Activated T-helper 2 cell treated with anti-CD3 and anti-CD28 coated beads, Interferon-gamma antibody, Interleukin-2, Interleukin-4, amounts not matched to agents 10 μg/mL and 5 μg/mL and 100 μg/mL, durations not matched to agents 14 hours and 24 hours and 36 hours (primary cell): ENCODE measurements at regions not wholly inside any gene's neighbourhood (a gene's known extent, or its start where the extent isn't known, plus 50 kb on each side); places are given as distances from the start of the nearest gene placed in this dataset.

Source experiments
- DNase-seq: peaks from one replicate; pipeline ENCODE4 v3.0.0; 2021; ENCODE audit warnings: low spot score
- H3K27ac Mint-ChIP-seq: one replicate; pipeline ENCODE4 v1.8.0; 2021; ENCODE audit warnings: mixed read lengths
- H3K27me3 Mint-ChIP-seq: one replicate; pipeline ENCODE4 v1.8.0; 2021; ENCODE audit warnings: low read depth, mixed read lengths
- H3K36me3 Mint-ChIP-seq: one replicate; pipeline ENCODE4 v1.8.0; 2021; ENCODE audit warnings: low read depth, mixed read lengths
- H3K4me1 Mint-ChIP-seq: one replicate; pipeline ENCODE4 v1.8.0; 2021; ENCODE audit warnings: low read depth, mixed read lengths
- H3K4me3 Mint-ChIP-seq: one replicate; pipeline ENCODE4 v1.8.0; 2021; ENCODE audit warnings: low read depth, mild to moderate bottlenecking, moderate library complexity, mixed read lengths
- H3K9me3 Mint-ChIP-seq: one replicate; pipeline ENCODE4 v1.8.0; 2021; ENCODE audit warnings: mixed read lengths
- intact Hi-C: fragments of 100-400 bp; cut with micrococcal nuclease; formaldehyde crosslinking; loops from one replicate; pipeline ENCODE4 v1.15.1; 2023

- intact Hi-C loops, result no loop called here
- no peak overlapping the region for H3K27ac Mint-ChIP-seq
- no peaks in the 10 kb centered on the region for H3K27me3 Mint-ChIP-seq
- H3K36me3 Mint-ChIP-seq, result peaks cover 12% of the 10 kb centered on the region
- H3K9me3 Mint-ChIP-seq, result peaks cover 3% of the 10 kb centered on the region
- H3K4me1 Mint-ChIP-seq, result peaks cover 44% of the 10 kb centered on the region
- no peak for DNase-seq
- no peak overlapping the region for H3K4me3 Mint-ChIP-seq
Measured at GRCh38 chr11:95686265-95686664, 103.3 kb downstream of the FAM76B start.

- Mint-ChIP-seq H3K27me3 (no peaks in the 10 kb centered on the region), H3K36me3 (peaks cover 12% of the 10 kb centered on the region), H3K9me3 (peaks cover 3% of the 10 kb centered on the region), H3K4me3 (no peak overlapping the region), H3K4me1 (peaks cover 58% of the 10 kb centered on the region), H3K27ac (peak overlapping the region; percentile 87)
- intact Hi-C loops, result loop anchor here (1.0 to 5.0 kb wide), 3 partner anchors 9 to 347 kb away; no protein-coding TSS in a partner anchor
- DNase-seq, result no peak
Measured at GRCh38 chr11:95684701-95685100, 104.9 kb downstream of the FAM76B start.

GRCh38 chr11:95684170-95684569, 105.4 kb downstream of the FAM76B start:
- peaks cover 12% of the 10 kb centered on the region for H3K36me3 Mint-ChIP-seq
- no peak for DNase-seq
- H3K4me3 Mint-ChIP-seq, result peak overlapping the region; percentile 20
- intact Hi-C loops, result loop anchor here (1.0 to 5.0 kb wide), 3 partner anchors 9 to 347 kb away; no protein-coding TSS in a partner anchor
- no peaks in the 10 kb centered on the region for H3K27me3 Mint-ChIP-seq
- peaks cover 3% of the 10 kb centered on the region for H3K9me3 Mint-ChIP-seq
- peak overlapping the region; percentile 87 for H3K27ac Mint-ChIP-seq
- H3K4me1 Mint-ChIP-seq, result peaks cover 64% of the 10 kb centered on the region

GRCh38 chr11:95682552-95682951, 107.0 kb downstream of the FAM76B start:
- H3K27me3 Mint-ChIP-seq, result no peaks in the 10 kb centered on the region
- no peak overlapping the region for H3K4me3 Mint-ChIP-seq
- intact Hi-C loops, result loop anchor here (1.0 to 5.0 kb wide), 4 partner anchors 18 to 345 kb away; no protein-coding TSS in a partner anchor
- no peak for DNase-seq
- H3K36me3 Mint-ChIP-seq, result peaks cover 12% of the 10 kb centered on the region
- H3K9me3 Mint-ChIP-seq, result peaks cover 3% of the 10 kb centered on the region
- H3K4me1 Mint-ChIP-seq, result peaks cover 72% of the 10 kb centered on the region
- peak overlapping the region; percentile 88 for H3K27ac Mint-ChIP-seq

- Mint-ChIP-seq H3K4me1 (peaks cover 87% of the 10 kb centered on the region), H3K27ac (peak overlapping the region; percentile 71), H3K4me3 (no peak overlapping the region), H3K9me3 (peaks cover 8% of the 10 kb centered on the region), H3K27me3 (no peaks in the 10 kb centered on the region), H3K36me3 (peaks cover 21% of the 10 kb centered on the region)
- intact Hi-C loops, result loop anchor here (5.0 kb wide), 2 partner anchors 37 to 343 kb away; no protein-coding TSS in a partner anchor
- DNase-seq, result no peak
Measured at GRCh38 chr11:95680169-95680929, 109.2 kb downstream of the FAM76B start.

GRCh38 chr11:95678988-95679387, 110.6 kb downstream of the FAM76B start:
- peak overlapping the region; percentile 18 for H3K27ac Mint-ChIP-seq

GRCh38 chr11:95676308-95676707, 113.3 kb downstream of the FAM76B start:
- Mint-ChIP-seq H3K4me1 (peaks cover 68% of the 10 kb centered on the region), H3K9me3 (peaks cover 7% of the 10 kb centered on the region), H3K27me3 (no peaks in the 10 kb centered on the region), H3K36me3 (peaks cover 17% of the 10 kb centered on the region), H3K4me3 (no peak overlapping the region), H3K27ac (peak overlapping the region; percentile 56)
- intact Hi-C loops, result no loop called here
- no peak for DNase-seq

More at GRCh38 chr11:95678988-95679387, 110.6 kb downstream of the FAM76B start:
- Mint-ChIP-seq H3K36me3 (peaks cover 17% of the 10 kb centered on the region), H3K4me1 (peaks cover 86% of the 10 kb centered on the region), H3K27me3 (no peaks in the 10 kb centered on the region), H3K9me3 (peaks cover 7% of the 10 kb centered on the region), H3K4me3 (no peak overlapping the region)
- DNase-seq, result no peak
- intact Hi-C loops, result no loop called here

- Mint-ChIP-seq H3K36me3 (peaks cover 17% of the 10 kb centered on the region), H3K4me3 (no peak overlapping the region), H3K27ac (peak overlapping the region; percentile 78), H3K9me3 (peaks cover 8% of the 10 kb centered on the region), H3K27me3 (no peaks in the 10 kb centered on the region), H3K4me1 (peaks cover 61% of the 10 kb centered on the region)
- intact Hi-C loops, result loop anchor here (1.0 kb wide), 4 partner anchors 9 to 524 kb away; no protein-coding TSS in a partner anchor
- DNase-seq, result no peak
Measured at GRCh38 chr11:95675585-95675984, 114.0 kb downstream of the FAM76B start.

- H3K36me3 Mint-ChIP-seq, result peaks cover 17% of the 10 kb centered on the region
- peaks cover 54% of the 10 kb centered on the region for H3K4me1 Mint-ChIP-seq
- H3K9me3 Mint-ChIP-seq, result peaks cover 12% of the 10 kb centered on the region
- intact Hi-C loops, result loop anchor here (1.0 kb wide), 5 partner anchors 9 to 524 kb away; no protein-coding TSS in a partner anchor
- no peak overlapping the region for H3K4me3 Mint-ChIP-seq
- peak overlapping the region; percentile 78 for H3K27ac Mint-ChIP-seq
- no peak for DNase-seq
- no peaks in the 10 kb centered on the region for H3K27me3 Mint-ChIP-seq
Measured at GRCh38 chr11:95674657-95675358, 114.8 kb downstream of the FAM76B start.

GRCh38 chr11:95671768-95672167, 117.8 kb downstream of the FAM76B start:
- no peak for DNase-seq
- Mint-ChIP-seq H3K9me3 (peaks cover 15% of the 10 kb centered on the region), H3K36me3 (peaks cover 15% of the 10 kb centered on the region), H3K27ac (no peak overlapping the region), H3K4me1 (peaks cover 32% of the 10 kb centered on the region), H3K4me3 (no peak overlapping the region), H3K27me3 (no peaks in the 10 kb centered on the region)
- intact Hi-C loops, result no loop called here

GRCh38 chr11:95668131-95668530, 121.5 kb downstream of the FAM76B start:
- Mint-ChIP-seq H3K9me3 (peaks cover 28% of the 10 kb centered on the region), H3K4me3 (no peak overlapping the region), H3K36me3 (peaks cover 4% of the 10 kb centered on the region), H3K4me1 (peaks cover 5% of the 10 kb centered on the region), H3K27ac (no peak overlapping the region), H3K27me3 (no peaks in the 10 kb centered on the region)
- intact Hi-C loops, result no loop called here
- no peak for DNase-seq

GRCh38 chr11:95661162-95661561, 128.4 kb downstream of the FAM76B start:
- peaks cover 26% of the 10 kb centered on the region for H3K4me1 Mint-ChIP-seq
- H3K9me3 Mint-ChIP-seq, result peaks cover 18% of the 10 kb centered on the region
- no peak overlapping the region for H3K4me3 Mint-ChIP-seq
- H3K27ac Mint-ChIP-seq, result no peak overlapping the region
- no peaks in the 10 kb centered on the region for H3K27me3 Mint-ChIP-seq
- intact Hi-C loops, result loop anchor here (1.0 to 5.0 kb wide), 4 partner anchors 21 to 54 kb away; no protein-coding TSS in a partner anchor
- peaks cover 4% of the 10 kb centered on the region for H3K36me3 Mint-ChIP-seq
- DNase-seq, result no peak
